Loucy (cell line): ENCODE measurements at regions not wholly inside any gene's neighbourhood (a gene's known extent, or its start where the extent isn't known, plus 50 kb on each side); places are given as distances from the start of the nearest gene placed in this dataset.

Source experiments
- H2AFZ ChIP-seq: fragments of 200-600 bp; sonication (generic); 2 replicates; pipeline ENCODE4 v1.6.0; 2016; ENCODE audit warnings: antibody characterized with exemption, mild to moderate bottlenecking, low read length, moderate library complexity
- H3F3A ChIP-seq: fragments of 200-600 bp; 2 replicates; pipeline ENCODE4 v1.6.0; 2016; ENCODE audit warnings: antibody characterized with exemption, low read depth, mild to moderate bottlenecking
- H3K27me3 ChIP-seq: fragments of 200-600 bp; sonication (generic); 2 replicates; pipeline ENCODE4 v1.6.1; 2014; ENCODE audit warnings: low read length, mild to moderate bottlenecking; ENCODE audit not compliant: insufficient read depth, poor library complexity, severe bottlenecking
- H3K36me3 ChIP-seq: fragments of 200-600 bp; sonication (generic); 2 replicates; pipeline ENCODE4 v1.6.1; 2016; ENCODE audit warnings: low read length; ENCODE audit not compliant: insufficient read depth
- H3K4me1 ChIP-seq: fragments of 200-600 bp; sonication (generic); 2 replicates; pipeline ENCODE4 v1.5.1; 2014; ENCODE audit warnings: low read length, mild to moderate bottlenecking; ENCODE audit not compliant: insufficient read depth, poor library complexity, severe bottlenecking
- H3K4me2 ChIP-seq: fragments of 200-600 bp; sonication (generic); 2 replicates; pipeline ENCODE4 v1.6.0; 2014; ENCODE audit warnings: antibody characterized with exemption, low read length, low read depth, mild to moderate bottlenecking; ENCODE audit not compliant: poor library complexity, severe bottlenecking
- H3K4me3 ChIP-seq: fragments of 200-600 bp; sonication (generic); 2 replicates; pipeline ENCODE4 v1.5.1; 2014; ENCODE audit warnings: low read length, mild to moderate bottlenecking, mixed read lengths; ENCODE audit not compliant: poor library complexity, severe bottlenecking
- H3K79me2 ChIP-seq: fragments of 200-600 bp; sonication (generic); 2 replicates; pipeline ENCODE4 v1.6.1; 2014; ENCODE audit warnings: low read length; ENCODE audit not compliant: insufficient read depth
- H3K9ac ChIP-seq: fragments of 200-600 bp; sonication (generic); 2 replicates; pipeline ENCODE4 v1.6.0; 2014; ENCODE audit warnings: mild to moderate bottlenecking, low read depth, low read length, moderate library complexity; ENCODE audit not compliant: poor library complexity, severe bottlenecking
- H3K9me2 ChIP-seq: fragments of 200-600 bp; sonication (generic); replicated peaks from 2 replicates; pipeline ENCODE4 v1.6.1; 2016; ENCODE audit warnings: low read depth, low read length, mixed read lengths
- H3K9me3 ChIP-seq: fragments of 200-600 bp; sonication (generic); 2 replicates; pipeline ENCODE4 v1.6.1; 2014; ENCODE audit warnings: mild to moderate bottlenecking, antibody characterized with exemption, low read length, low read depth; ENCODE audit not compliant: insufficient read depth
- H4K20me1 ChIP-seq: fragments of 200-600 bp; sonication (generic); 2 replicates; pipeline ENCODE4 v1.6.0; 2014; ENCODE audit warnings: antibody characterized with exemption, low read length, mild to moderate bottlenecking; ENCODE audit not compliant: insufficient read depth, poor library complexity, severe bottlenecking
- EZH2phosphoT487 ChIP-seq: fragments of 200-600 bp; IDR thresholded peaks from 2 replicates; pipeline ENCODE4 v1.6.1; 2018; ENCODE audit warnings: antibody characterized with exemption, mild to moderate bottlenecking, moderate library complexity, borderline replicate concordance
- TF ChIP-seq, protein P1 (sequence below): fragments of 200-600 bp; sonication (generic); conservative IDR thresholded peaks from 2 replicates; pipeline ENCODE4 v1.5.1; 2014; ENCODE audit warnings: mild to moderate bottlenecking, antibody characterized with exemption, low read length

DNA sequence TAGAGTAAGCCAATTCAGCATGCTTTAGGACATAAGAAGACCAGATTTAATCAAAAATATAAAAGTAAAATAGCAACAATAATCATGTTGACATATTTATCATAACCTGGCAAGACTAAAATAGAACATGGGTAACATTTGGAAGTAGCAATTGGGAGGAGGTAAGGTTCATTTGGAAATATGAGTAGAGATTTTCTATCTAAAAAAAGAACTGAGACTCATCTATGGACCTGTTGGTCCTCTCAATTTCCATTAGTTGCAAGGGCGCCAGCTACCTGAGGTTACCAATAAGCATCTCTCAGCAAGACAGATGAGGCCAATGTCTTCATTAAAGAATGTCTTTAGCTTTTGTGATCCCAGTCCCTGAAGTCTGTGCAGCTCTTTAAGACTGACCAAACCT is 196.0 kb downstream of the IRS1 start:
- Histone ChIP-seq H3K9ac (no peak overlapping the region), H4K20me1 (no peaks in the 10 kb centered on the region), H3K4me1 (no peaks in the 10 kb centered on the region), H3K27me3 (peaks cover 5% of the 10 kb centered on the region), H3K36me3 (no peaks in the 10 kb centered on the region), H3K4me3 (no peak overlapping the region), H2AFZ (no peak overlapping the region), H3K9me2 (no peaks in the 10 kb centered on the region), H3K4me2 (no peak overlapping the region), H3K9me3 (no peaks in the 10 kb centered on the region), H3K79me2 (no peaks in the 10 kb centered on the region), H3F3A (no peaks in the 10 kb centered on the region)
- TF ChIP-seq, protein P1, sequence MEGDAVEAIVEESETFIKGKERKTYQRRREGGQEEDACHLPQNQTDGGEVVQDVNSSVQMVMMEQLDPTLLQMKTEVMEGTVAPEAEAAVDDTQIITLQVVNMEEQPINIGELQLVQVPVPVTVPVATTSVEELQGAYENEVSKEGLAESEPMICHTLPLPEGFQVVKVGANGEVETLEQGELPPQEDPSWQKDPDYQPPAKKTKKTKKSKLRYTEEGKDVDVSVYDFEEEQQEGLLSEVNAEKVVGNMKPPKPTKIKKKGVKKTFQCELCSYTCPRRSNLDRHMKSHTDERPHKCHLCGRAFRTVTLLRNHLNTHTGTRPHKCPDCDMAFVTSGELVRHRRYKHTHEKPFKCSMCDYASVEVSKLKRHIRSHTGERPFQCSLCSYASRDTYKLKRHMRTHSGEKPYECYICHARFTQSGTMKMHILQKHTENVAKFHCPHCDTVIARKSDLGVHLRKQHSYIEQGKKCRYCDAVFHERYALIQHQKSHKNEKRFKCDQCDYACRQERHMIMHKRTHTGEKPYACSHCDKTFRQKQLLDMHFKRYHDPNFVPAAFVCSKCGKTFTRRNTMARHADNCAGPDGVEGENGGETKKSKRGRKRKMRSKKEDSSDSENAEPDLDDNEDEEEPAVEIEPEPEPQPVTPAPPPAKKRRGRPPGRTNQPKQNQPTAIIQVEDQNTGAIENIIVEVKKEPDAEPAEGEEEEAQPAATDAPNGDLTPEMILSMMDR, result no peak
- TF ChIP-seq EZH2phosphoT487, result no peak

DNA sequence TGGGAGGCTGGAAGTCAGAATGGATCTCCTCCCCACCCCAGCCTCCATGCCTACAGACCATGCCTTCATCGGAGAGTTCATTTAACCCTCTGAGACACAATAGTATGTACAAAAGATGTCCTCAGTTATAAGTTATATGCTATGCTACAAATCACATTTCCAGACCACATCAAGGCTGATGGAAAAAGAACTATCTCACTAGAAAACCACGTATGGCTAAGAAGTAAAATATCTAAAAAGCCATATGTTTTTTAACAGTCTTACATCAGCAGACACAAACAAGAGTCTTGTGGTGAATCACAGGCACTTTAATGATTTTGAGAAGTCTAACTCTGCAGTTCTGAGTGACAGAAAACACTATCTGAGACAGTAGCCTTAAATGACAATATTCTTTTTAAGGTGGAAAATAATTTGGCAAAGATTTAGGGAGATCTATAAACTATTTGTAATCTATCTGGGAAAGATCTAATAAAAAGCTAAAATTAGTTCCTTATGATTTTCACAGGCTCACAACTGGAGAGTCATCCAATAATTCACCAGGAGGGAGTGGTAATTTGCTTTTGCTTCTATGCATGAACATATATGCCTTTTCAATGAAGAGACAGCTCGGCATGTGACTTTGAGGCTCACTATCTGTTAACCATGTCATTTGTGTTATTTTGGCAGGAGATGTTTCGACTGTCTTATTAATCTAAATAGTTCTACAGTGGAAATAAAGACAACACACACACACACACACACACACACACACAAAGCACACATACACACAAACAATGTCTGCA is 197.5 kb downstream of the IRS1 start:
- Histone ChIP-seq H3K9me3 (no peaks in the 10 kb centered on the region), H3K9me2 (no peaks in the 10 kb centered on the region), H3K4me1 (no peaks in the 10 kb centered on the region), H3K4me2 (no peak overlapping the region), H3K36me3 (no peaks in the 10 kb centered on the region), H3K27me3 (no peaks in the 10 kb centered on the region), H4K20me1 (no peaks in the 10 kb centered on the region), H2AFZ (no peak overlapping the region), H3K9ac (no peak overlapping the region), H3K79me2 (no peaks in the 10 kb centered on the region), H3K4me3 (no peak overlapping the region), H3F3A (no peaks in the 10 kb centered on the region)
- TF ChIP-seq, protein P1, result no peak
- TF ChIP-seq EZH2phosphoT487, result no peak

DNA sequence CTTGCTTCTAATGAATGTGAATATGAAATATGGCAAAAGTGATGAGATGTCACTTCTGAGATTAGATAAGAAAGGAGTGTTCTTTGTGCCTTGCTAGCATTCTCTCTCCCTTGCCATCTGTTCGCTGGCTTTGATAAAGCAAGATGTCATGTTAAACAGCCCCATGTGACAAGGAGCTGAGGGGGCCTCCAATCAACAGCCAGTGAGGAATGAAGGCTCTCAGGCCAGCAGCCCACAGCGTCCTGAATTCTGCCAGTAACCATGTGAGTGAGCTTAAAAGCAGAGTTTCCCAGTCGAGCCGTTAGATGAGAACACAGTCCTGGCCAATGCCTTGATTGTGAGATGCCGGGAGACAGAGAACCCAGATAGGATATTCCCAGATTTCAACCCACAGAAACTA is 198.8 kb downstream of the IRS1 start:
- Histone ChIP-seq H3K9me2 (no peaks in the 10 kb centered on the region), H3K9me3 (no peaks in the 10 kb centered on the region), H3K27me3 (no peaks in the 10 kb centered on the region), H3K9ac (no peak overlapping the region), H3K4me3 (no peak overlapping the region), H3K79me2 (no peaks in the 10 kb centered on the region), H3K4me2 (no peak overlapping the region), H3F3A (no peaks in the 10 kb centered on the region), H3K36me3 (no peaks in the 10 kb centered on the region), H4K20me1 (no peaks in the 10 kb centered on the region), H2AFZ (no peak overlapping the region), H3K4me1 (no peaks in the 10 kb centered on the region)
- no peak for TF ChIP-seq EZH2phosphoT487
- TF ChIP-seq, protein P1, result no peak
